Transverse colon (tissue), 4 donors: ENCODE measurements at regions not wholly inside any gene's neighbourhood (a gene's known extent, or its start where the extent isn't known, plus 50 kb on each side); places are given as distances from the start of the nearest gene placed in this dataset.

ENCODE experiments used
- EP300 ChIP-seq: sonication (generic); formaldehyde crosslinking; IDR thresholded peaks from one replicate; pipeline ENCODE4 v1.6.1; 2017; ENCODE audit warnings: antibody characterized with exemption, low read depth
- POLR2A ChIP-seq: fragments of 450-650 bp; IDR thresholded peaks from one replicate; pipeline ENCODE4 v1.6.1; 2016; ENCODE audit warnings: antibody characterized with exemption, mild to moderate bottlenecking, moderate library complexity
- POLR2AphosphoS5 ChIP-seq, 3 donors: sonication (generic); formaldehyde crosslinking; IDR thresholded peaks; one replicate each; pipeline ENCODE4 v1.6.1; 2016; ENCODE audit warnings: antibody characterized with exemption in 3 of 3
- TF ChIP-seq, protein P1 (sequence below), 5 experiments: fragments of 200-600 bp in 3 of 5; fragments of 450-650 bp in 2 of 5; sonication (generic) in 3 of 5; IDR thresholded peaks; 1 replicate in 2 of 5; 2 replicates in 3 of 5; pipeline ENCODE4 v1.5.1; 2016 to 2017; ENCODE audit warnings: antibody characterized with exemption in 5 of 5, inconsistent platforms in 3 of 5, mild to moderate bottlenecking in 2 of 5, moderate library complexity in 1 of 5

DNA sequence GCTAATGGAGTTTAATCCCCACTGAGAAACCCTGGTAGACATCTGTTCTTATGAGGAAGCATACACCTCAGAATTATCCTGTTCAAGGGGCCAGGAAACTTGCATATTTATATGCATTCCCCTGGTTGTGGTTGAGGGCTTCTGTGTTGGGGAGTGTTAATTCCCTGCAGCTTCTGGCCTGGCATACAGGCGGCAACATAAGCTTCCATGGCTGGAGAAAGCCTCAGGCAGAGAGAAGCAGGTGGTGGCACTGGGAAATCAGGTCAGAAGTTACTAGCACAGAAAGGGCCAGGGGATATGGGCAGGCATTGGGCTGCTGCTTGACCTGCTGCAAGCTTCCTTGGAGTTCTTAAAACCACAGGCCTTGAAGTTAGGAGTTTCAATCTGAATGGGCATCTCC lies 166.1 kb upstream of the SEMA6A start:
- TF ChIP-seq POLR2AphosphoS5 (IDR thresholded peaks at IDR 0.05), result no peak
- TF ChIP-seq, protein P1, sequence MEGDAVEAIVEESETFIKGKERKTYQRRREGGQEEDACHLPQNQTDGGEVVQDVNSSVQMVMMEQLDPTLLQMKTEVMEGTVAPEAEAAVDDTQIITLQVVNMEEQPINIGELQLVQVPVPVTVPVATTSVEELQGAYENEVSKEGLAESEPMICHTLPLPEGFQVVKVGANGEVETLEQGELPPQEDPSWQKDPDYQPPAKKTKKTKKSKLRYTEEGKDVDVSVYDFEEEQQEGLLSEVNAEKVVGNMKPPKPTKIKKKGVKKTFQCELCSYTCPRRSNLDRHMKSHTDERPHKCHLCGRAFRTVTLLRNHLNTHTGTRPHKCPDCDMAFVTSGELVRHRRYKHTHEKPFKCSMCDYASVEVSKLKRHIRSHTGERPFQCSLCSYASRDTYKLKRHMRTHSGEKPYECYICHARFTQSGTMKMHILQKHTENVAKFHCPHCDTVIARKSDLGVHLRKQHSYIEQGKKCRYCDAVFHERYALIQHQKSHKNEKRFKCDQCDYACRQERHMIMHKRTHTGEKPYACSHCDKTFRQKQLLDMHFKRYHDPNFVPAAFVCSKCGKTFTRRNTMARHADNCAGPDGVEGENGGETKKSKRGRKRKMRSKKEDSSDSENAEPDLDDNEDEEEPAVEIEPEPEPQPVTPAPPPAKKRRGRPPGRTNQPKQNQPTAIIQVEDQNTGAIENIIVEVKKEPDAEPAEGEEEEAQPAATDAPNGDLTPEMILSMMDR (IDR thresholded peaks at IDR 0.05), result no peak
- TF ChIP-seq EP300, result no peak
- no peak for TF ChIP-seq POLR2A
